GM21381 (cell line): ENCODE measurements at regions not wholly inside any gene's neighbourhood (a gene's known extent, or its start where the extent isn't known, plus 50 kb on each side); places are given as distances from the start of the nearest gene placed in this dataset.
"Not testable (repeated sequence)": the region's sequence is repeated elsewhere in the genome, so short reads cannot be mapped to it uniquely, and the experiment has no call there.

Experiments
- ATAC-seq: cut with Tn5 transposase; IDR thresholded peaks from one replicate; pipeline ENCODE4 v1.9.1; 2021; ENCODE audit warnings: mild to moderate bottlenecking, moderate library complexity; ENCODE audit not compliant: unreplicated experiment

- no peak for ATAC-seq
These were observed 623.5 kb upstream of the DDX18 start for GRCh38 chr2:117190856-117191559.

- no peak for ATAC-seq
These were observed 619.1 kb upstream of the DDX18 start for GRCh38 chr2:117195381-117195780.

GRCh38 chr2:117199511-117199910 lies 615.0 kb upstream of the DDX18 start:
- ATAC-seq, result no peak

GRCh38 chr2:117212562-117212961 lies 601.9 kb upstream of the DDX18 start:
- ATAC-seq, result no peak

GRCh38 chr2:117217145-117217544 lies 597.3 kb upstream of the DDX18 start:
- ATAC-seq, result no peak

- no peak for ATAC-seq
These were observed 591.7 kb upstream of the DDX18 start for GRCh38 chr2:117222809-117223208.

DNA sequence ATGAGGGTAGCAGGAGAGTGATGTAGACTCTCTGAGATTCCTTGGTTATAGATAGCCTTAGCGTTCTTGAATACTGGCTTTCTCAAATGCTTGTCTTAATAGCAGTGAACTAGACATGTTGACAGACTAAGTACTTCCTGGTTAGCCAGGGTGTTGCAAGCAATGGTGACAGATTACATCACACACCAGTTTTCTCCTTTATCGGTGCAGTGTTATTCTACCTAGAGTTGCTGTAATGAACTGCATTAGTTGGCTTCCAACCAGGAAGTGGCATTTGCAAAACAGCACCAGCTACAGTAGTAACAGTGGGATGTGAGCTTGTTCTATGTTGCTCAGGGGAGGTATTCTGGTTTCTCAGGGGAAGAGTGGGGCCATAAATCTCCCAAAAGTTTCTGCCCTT lies 582.2 kb upstream of the DDX18 start:
- ATAC-seq, result no peak

GRCh38 chr2:117257362-117257761 lies 557.1 kb upstream of the DDX18 start:
- ATAC-seq, result no peak

DNA sequence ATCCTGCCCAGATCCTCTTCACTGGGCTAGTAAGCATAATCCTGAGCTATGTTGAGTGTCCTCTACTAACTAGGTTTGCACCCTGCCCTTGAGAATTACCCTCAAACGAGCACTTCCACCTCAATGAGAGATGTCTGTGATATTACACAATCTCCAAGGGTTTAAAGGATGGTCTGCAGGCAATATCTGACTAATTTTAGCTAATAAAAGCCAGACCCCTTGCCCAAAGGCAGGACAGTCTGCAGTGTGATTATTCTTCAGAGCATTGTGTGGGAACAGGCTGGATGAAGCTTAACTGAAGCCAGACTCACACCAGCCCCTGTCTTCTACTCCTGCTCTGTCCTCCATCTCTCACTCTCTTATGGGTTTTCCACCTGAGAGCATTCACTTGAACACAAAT lies 544.9 kb upstream of the DDX18 start:
- ATAC-seq, result no peak

DNA sequence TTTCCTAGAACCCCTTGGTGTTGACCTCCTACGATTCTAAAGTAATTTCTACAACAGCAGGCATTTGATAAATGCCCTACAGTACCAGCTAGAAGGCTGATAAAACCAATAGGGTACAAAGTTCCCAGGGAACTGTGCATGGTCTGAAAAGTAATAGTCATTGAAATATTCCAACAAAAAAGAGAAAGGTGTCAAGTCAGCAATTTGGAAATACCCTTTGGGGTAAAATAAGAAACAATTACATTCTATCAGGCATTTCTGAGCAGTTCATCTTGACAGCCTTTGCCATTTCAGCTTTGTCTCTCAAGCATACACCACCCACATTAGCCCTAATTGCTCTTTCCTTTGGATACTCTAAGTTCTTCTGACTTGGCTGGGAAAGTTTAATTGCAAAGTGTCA lies 542.9 kb upstream of the DDX18 start:
- ATAC-seq, result no peak

DNA sequence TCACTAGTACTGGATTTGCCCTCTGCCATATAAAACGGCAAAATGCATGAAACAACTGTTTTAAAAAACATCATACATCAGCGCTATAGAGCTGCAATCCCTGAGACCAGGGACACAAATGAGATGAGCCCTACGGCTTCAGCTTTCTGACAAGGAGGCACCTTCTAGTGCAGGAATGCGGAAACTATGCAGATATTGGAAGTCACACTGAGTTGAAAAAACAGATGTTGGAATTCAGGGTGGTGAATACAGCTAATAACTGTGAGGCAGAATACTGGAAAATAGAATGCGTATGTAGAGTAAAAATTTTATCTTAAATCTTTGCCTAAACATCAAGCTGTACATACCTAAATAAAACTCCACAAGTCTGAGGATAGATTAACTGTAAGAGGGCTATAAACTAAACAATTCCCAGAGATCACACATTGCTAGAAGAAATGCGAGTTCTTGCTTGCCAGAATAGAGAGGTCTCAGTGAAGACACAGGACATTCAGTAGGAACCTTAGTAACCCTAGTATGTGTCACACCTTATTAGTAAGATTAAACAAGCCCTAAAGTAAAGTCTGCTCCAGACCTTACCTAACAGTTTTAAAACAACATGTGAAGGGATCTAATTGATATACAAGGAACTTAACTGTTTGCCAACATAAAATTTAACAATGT lies 541.4 kb upstream of the DDX18 start:
- no peak for ATAC-seq

DNA sequence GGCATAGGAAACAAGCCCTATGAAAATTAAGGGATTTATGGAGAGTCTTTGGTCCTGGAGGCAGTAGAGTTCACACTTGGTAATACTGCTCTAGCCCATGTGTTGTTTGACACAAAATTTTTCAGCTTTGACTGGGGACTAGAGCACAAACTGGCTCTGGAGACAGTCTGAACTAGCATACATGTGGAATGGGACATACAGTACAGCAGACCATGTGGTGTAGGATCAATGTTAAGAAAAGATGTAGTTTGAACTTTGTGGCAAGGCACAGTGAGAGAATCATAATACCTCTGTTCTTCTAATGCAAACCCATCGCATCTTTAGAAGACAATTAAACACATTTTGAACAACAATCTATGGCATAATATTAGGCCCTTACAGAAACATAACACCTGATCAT lies 521.5 kb upstream of the DDX18 start:
- no peak for ATAC-seq

GRCh38 chr2:117299451-117299850 lies 515.0 kb upstream of the DDX18 start:
- no peak for ATAC-seq

DNA sequence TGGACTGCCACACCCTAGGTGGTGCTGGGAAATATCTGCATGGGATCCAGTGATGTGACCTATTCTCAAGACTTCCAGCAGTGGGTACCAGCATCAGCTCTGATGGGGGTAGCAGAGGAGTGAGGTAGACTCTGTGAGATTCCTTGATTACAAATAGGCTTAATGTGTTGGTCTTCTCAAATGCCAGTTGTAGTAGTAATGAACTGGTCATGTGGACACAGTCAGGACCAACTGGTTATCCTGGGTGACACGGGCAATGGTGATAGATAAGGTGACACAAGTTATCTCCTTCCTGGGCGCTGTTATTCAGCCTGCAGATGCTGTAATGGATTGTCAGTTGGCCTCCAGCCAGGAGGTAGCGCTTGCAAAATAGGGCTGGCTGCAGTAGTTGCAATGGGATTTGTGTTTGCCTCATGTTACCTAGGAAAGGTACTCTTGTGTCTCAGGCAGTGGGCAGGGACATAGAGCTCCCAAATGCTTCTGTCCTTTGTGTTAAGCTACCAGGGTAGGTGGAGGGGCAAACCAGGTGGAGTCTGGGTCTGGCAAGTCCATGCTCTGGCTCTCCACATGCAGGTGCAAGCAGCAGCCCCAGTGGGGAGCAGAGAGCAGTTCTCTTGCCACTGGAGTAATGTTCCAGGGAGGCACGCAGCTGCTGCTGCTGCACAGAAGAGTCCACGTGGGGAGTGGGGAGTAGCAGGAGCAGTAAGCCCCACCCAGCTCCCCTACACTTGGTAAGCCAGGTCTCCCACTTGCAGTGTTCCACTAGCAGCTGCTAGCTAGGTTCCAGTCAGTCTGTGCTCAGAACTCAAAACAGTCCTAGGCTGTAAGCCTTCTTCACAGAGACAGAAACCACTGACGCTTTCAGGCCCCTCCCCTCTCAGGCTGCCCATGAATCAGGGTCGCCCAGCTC lies 505.4 kb upstream of the DDX18 start:
- ATAC-seq, result no peak

DNA sequence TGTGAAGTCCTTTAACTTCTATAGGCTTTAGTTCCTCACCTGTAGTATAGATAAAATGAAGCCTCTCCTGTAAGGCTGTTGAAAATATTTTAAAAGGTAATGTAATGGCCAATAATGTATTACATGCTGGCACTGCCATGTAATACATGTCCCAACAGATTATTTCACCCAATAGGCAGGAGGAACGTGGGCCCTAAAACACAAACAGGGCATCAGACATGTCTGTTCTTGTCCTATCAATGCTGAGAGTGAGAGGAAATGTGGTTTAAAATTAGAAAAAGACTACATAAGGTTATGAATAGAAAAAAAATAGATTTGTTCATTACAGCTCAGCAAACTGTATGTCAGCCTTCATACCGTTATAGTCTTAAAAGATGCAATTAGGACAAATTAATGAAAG lies 492.7 kb upstream of the DDX18 start:
- no peak for ATAC-seq

- no peak for ATAC-seq
These were observed 491.2 kb upstream of the DDX18 start for GRCh38 chr2:117323331-117323730.

DNA sequence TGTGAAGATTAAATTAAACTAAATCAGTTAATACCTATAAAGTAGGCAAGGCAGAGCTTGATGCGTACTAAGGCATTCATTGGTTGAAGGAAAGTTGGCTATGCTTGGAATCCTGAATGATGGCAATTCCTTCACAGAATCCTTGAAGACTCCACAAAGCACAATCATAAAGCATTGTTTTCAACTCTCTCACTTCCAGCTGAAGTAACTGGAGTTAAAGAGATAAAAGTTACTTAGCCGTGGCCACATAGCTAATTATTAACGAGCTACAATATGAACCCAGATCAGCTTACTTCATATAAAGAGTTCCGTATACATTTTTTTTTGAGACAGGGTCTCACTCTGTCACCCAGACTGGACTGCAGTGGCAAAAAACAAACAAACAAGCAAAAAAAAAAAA lies 483.9 kb upstream of the DDX18 start:
- no peak for ATAC-seq

DNA sequence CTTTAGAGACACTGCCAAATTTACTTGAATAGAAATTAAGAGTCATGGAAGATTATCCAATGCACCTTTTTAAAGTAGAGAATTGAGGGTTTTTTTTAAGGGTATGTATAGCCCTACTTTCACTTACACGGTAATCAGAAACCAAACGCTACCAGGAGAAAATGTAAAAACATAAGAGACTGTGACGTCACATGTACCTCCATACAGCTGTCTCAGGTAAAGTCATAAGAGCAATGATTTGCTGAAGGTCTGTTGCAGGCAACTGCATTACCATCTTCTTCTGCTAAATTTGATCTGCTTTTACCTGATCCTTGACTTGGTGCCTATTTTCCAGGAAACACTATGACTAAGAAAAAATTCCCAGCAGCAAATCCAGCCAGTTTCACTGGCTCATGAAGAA lies 478.5 kb upstream of the DDX18 start:
- no peak for ATAC-seq

GRCh38 chr2:117336496-117336895 lies 478.0 kb upstream of the DDX18 start:
- no peak for ATAC-seq

GRCh38 chr2:117337981-117338380 lies 476.5 kb upstream of the DDX18 start:
- not testable (repeated sequence) for ATAC-seq

DNA sequence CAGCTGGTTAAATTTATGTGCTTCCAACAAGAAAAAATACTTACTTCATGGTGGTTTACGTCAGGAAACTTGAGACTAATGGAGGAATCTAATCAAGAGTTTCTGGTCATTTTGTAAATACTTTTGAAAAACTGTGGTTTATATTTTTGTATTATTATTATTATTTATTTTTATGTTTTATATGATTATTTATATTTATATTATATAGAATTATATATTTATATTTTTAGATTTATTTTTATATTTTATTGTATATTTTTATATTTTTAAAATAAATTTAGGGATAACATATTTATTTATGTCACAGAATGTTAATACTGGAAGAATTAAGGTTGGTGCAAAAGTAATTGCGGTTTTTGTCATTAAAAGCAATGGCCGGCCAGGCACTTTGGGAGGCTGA lies 474.5 kb upstream of the DDX18 start:
- ATAC-seq, result no peak

GRCh38 chr2:117341690-117342089 lies 472.8 kb upstream of the DDX18 start:
- ATAC-seq, result no peak
